ENCODE measurements at regions not wholly inside any gene's neighbourhood (a gene's known extent, or its start where the extent isn't known, plus 50 kb on each side); places are given as distances from the start of the nearest gene placed in this dataset.

- Histone ChIP-seq H2BK20ac (ENCODE audit: low read depth, low read length) (no peak overlapping the region), H4K8ac (ENCODE audit: low read depth in 2 of 2, low read length in 2 of 2) (no peak overlapping the region), H3K4me2 (ENCODE audit: low read depth, low read length) (no peak overlapping the region), H2BK15ac (ENCODE audit: low read depth, low read length) (no peak overlapping the region), H2AK5ac (ENCODE audit: low read depth, low read length) (no peak overlapping the region), H2AFZ (replicated peaks; ENCODE audit: low read length, poor library complexity) (no peak overlapping the region), H3K23ac (ENCODE audit: low read depth, low read length) (no peak overlapping the region), H2BK120ac (ENCODE audit: low read depth, low read length) (no peak overlapping the region), H2AK9ac (replicated peaks; ENCODE audit: low read depth, low read length, poor library complexity) (no peak overlapping the region), H3K4me1 (ENCODE audit: control insufficient read depth, insufficient read depth, low read length) (no peaks in the 10 kb centered on the region), H3K56ac (ENCODE audit: extremely low read depth, insufficient read depth, low read length) (no peak overlapping the region), H4K91ac (ENCODE audit: insufficient read depth, low read depth, low read length) (no peak overlapping the region), H3K4ac (ENCODE audit: low read depth, low read length) (no peak overlapping the region), H3K9me3 (ENCODE audit: control insufficient read depth, insufficient read depth, low read length) (peaks cover 60% of the 10 kb centered on the region), H2BK5ac (ENCODE audit: low read depth, low read length, poor library complexity, severe bottlenecking) (no peak overlapping the region), H3K27me3 (ENCODE audit: control insufficient read depth, insufficient read depth, low read length) (no peaks in the 10 kb centered on the region), H3K79me1 (ENCODE audit: low read depth in 1 of 2, low read length in 2 of 2) (no peaks in the 10 kb centered on the region), H3K4me3 (ENCODE audit: insufficient read depth, low read depth, low read length) (no peak overlapping the region), H3K36me3 (ENCODE audit: control insufficient read depth, insufficient read depth, low read length) (no peaks in the 10 kb centered on the region), H4K5ac (ENCODE audit: low read depth, low read length) (no peak overlapping the region), H3K9me1 (ENCODE audit: insufficient read depth, low read length) (no peaks in the 10 kb centered on the region), H3K14ac (replicated peaks; ENCODE audit: low read depth, low read length) (no peak overlapping the region), H3K27ac (ENCODE audit: insufficient read depth, low read length) (no peak overlapping the region), H3K18ac (ENCODE audit: low read depth, low read length) (no peak overlapping the region), H3K9ac (ENCODE audit: low read depth, low read length) (no peak overlapping the region), H4K20me1 (ENCODE audit: insufficient read depth, low read length) (no peaks in the 10 kb centered on the region)
- ATAC-seq (ENCODE audit: low read depth) (no peak), DNase-seq (no peak)
- intact Hi-C loops (cut with micrococcal nuclease) (no loop called here), dilution Hi-C loops (cut with HindIII; ENCODE audit: low sequenced_read_pairs, unreplicated experiment) (no loop called here), in situ Hi-C loops (cut with MboI; ENCODE audit: low sequenced_read_pairs) (no loop called here)
- CTCF ChIA-PET, result no interaction called here
- TF ChIP-seq POLR2A (IDR thresholded peaks at IDR 0.05; ENCODE audit: low read depth, low read length), result no peak
- no peak for TF ChIP-seq BHLHE40 (IDR thresholded peaks at IDR 0.05; ENCODE audit: low read depth, low read length)
- no peak for TF ChIP-seq ELK1 (IDR thresholded peaks at IDR 0.05; ENCODE audit: borderline replicate concordance, low read depth, low read length)
- no peak for TF ChIP-seq USF2 (IDR thresholded peaks at IDR 0.05; ENCODE audit: low read depth, low read length)
- TF ChIP-seq MAFK (IDR thresholded peaks at IDR 0.05; ENCODE audit: low read depth, low read length), result no peak
- TF ChIP-seq CEBPB (IDR thresholded peaks at IDR 0.05; ENCODE audit: low read depth, low read length), result no peak
- POLR2A ChIA-PET (ENCODE audit: unreplicated experiment), result no interaction called here
- BruUV-seq (replicated peaks), result no TSS peak
- WGBS, 2 experiments (ENCODE audit: extremely low coverage in 2 of 2, insufficient read length in 1 of 2), result no CpG with 5 or more reads among the region's 3 CpGs
These were observed 189.9 kb upstream of the AJAP1 start for GRCh38 chr1:4464478-4464877.
